ENCODE measurements at regions not wholly inside any gene's neighbourhood (a gene's known extent, or its start where the extent isn't known, plus 50 kb on each side); places are given as distances from the start of the nearest gene placed in this dataset.
"Not testable (repeated sequence)": the region's sequence is repeated elsewhere in the genome, so short reads cannot be mapped to it uniquely, and the experiment has no call there.

GRCh38 chr3:137324114-137324513 is 366.3 kb downstream of the IL20RB start:
- no peak for DNase-seq

- no peak for DNase-seq
These were observed 367.4 kb downstream of the IL20RB start for GRCh38 chr3:137325170-137325569.

DNA sequence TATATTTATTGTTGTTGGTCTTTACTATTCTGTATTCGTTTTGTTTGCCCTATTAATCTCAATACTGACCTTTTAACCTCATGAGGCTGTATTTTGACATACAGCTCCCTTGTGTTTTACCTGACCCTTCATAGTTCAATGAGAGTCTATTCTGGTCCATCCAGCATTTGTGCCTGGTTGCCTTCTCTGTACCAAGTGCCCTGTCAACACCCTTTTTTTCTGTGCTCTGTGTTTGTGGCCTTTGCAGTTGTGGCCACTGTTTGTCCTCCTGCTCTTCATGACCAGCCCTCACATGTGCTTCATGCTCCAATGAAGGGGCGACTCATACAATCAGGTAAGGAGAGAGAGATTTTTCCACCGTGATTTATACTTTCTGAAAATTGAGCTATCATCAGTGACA is 368.2 kb downstream of the IL20RB start:
- DNase-seq, result no peak

DNA sequence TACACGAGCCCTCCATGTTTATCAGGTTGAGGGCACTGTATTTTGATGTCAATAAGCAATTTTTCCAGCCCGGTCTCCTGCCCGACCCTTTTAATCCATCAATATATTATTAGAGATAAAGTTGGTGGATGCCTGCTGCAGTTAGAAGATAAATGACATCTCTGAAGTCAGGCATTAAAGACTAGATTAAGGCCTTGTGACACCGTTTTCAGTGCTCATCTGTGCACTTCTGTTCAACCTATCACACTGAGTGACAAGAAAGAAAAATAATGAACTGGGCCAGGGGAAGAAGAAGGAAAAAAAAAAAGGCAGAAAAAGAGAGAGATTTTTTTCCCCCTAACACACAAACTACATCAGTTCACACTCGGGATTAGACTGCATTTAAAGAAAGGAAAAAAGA is 371.8 kb downstream of the IL20RB start:
- no peak for DNase-seq

- no peak for DNase-seq
These were observed 372.5 kb downstream of the IL20RB start for GRCh38 chr3:137330246-137330645.

DNA sequence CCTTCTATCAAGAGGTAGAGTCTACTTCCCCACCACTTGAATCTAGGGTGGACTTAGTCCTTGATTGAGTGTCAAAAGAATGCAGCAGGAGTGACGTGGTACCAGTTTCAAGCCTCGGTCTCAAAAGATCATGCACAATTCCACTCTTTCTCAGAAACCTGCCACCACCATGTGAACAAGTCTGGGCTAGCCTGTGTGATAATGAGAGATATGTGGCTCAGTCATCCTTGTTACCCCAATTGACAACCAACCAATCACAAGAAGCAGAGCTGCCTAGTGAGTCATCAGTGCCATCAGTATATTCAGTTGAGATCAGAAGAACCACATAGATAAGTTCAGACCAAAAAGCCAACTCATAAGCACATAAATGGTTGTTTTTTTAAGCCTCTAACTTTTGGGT is 374.5 kb downstream of the IL20RB start:
- DNase-seq, result no peak

- no peak for DNase-seq
These were observed 377.7 kb downstream of the IL20RB start for GRCh38 chr3:137335478-137335877.

- DNase-seq, result not testable (repeated sequence)
These were observed 380.6 kb downstream of the IL20RB start for GRCh38 chr3:137338400-137338799.

DNA sequence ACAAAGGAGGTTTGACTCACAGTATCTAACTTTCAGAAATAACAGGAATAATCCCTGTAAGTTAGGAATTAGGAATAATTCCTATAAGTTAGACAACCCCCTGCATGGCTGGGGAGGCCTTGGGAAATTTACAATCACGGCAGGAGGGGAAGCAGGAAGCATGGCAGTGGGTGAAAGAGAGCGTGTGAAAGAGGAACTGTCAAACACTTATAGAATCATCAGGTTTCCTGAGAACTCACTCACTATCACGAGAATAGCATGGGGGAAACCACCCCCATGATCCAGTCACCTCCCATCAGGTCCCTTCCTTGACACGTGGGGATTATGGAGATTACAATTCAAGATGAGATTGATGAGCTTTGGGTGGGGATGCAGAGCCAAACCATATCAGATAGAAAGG is 385.5 kb downstream of the IL20RB start:
- DNase-seq, result no peak

DNA sequence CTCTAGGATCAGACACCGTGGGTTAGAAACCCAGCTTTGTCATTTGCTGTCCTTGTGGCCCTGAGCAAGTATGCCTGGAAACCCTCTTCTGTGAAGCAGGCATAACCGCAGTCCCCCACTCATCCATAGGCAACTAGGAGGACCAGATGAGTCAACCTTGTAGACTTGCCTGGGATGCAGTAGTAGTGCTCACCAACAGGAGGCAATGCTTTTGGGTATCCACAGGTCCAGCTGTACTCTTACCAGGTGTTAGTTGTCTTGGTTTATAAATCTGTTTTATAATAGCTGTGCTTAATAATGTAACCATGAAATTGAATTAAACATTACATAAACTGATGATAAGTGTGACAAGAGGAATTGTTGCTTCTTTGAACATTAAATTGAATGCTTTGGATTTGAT is 389.3 kb downstream of the IL20RB start:
- no peak for DNase-seq

GRCh38 chr3:137347817-137348368 is 390.1 kb downstream of the IL20RB start:
- no peak for DNase-seq

GRCh38 chr3:137348936-137349335 is 391.2 kb downstream of the IL20RB start:
- no peak for DNase-seq

DNA sequence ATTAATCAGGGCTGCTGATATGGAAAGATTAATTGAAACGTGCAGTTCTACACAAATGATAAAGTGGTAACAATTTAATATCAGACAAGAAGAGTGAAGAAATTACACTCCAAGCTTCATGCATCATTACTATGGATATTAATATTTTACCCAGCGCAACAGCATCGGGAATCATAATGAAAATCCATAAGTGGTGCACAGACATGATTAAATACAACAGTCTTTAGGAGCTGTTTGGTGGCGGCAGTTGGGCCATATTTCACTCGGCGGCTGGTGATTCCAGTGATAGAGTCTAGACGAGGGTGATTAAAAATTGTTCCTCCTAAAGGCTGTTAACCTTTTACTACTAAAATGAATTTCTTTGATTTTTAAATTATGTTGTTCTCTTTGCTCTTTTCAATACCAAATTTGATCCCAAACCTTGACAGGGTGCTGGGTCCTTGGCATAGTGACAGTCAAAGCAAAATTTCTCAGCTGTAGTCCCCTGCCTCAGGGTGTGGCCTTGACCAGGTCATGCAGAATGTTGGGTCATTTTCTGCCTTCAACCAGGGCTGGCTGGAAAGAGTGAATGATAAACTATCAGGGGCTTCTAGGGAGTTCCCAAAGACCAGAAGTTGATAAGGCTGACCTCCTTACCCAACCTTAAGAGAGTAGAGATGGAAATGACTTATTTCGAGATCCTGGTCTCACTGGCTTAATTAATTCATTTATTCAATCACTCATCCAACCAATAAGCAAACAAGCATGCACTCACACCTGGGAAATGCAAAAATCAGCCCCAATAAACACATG is 392.0 kb downstream of the IL20RB start:
- no peak for DNase-seq

DNA sequence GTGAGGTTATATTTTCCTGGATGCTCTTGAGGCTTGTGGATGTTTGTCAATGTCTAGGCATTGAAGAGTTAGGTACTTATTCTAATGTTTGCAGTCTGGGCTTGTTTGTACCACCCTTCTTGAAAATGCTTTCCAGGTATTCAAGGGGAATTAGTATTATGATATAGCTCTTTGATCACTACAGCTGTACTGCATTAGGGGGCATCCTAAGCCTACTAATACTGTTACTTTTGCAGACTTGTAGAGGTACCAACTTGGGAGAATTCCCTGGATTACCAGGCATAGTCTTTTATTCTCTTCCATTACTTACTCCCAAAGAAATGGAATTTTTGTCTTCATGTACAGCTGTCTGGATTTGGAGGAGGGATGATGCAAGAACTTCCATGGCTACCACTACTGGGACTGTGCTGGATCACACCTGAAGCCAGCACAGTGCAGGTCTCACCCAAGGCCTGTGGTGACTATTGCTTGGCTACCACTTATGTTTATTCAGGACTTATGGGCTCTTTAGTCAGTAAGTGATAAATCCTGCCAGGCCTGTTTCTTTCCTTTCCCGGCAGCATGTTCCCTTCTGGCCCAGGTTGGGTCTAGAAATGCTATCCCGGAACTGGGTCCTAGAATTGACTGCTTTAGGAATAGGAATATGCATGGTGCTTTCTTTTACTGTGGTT is 402.9 kb downstream of the IL20RB start:
- no peak for DNase-seq

DNA sequence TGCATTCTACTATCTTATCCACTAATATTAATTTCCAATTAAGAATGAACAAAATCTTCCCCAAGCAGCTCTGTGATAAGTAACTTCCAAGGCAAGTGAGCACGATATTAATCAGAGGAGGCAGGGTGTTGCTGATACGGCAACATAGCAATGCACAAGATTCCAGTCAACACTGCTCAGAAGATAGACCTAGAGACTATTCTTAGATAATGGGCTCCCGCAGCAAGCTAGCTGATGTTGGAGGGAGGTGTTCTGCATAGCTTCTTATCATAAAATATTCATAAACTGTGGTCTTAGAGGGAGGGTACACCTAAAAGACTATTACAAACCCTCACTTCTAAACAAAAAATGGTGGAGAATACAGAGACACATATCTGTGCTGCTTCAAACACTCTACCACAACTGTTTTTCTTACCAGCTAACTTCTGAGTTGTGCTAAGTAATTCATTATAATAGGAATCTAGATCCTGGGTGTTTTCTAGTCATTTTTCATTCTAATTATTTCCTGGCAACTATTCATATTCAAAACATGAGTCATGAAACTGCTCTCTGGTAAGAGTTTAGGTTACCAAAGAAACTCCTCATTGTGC is 382.0 kb upstream of the SOX14 start:
- DNase-seq, result no peak

DNA sequence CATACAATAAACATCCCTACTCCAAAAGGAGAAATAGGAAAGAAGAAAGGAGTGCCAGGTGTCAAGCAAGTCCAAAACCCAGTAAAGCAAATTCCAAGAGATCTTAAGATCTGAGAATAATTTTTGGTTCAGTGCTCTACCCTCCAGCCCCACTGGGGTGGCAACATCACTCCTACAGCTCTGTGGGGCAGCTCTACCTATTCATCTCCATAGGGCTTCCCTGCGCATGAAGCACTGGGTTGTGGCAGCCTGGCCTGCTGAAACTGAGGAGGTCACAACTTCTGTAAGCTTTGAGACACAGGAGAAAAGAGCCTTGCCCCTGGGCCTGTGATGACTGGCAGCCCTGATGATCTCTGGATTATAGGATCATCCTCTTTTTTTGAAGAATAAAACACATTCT is 378.2 kb upstream of the SOX14 start:
- no peak for DNase-seq

- DNase-seq, result no peak
These were observed 354.5 kb upstream of the SOX14 start for GRCh38 chr3:137409584-137409983.

GRCh38 chr3:137410028-137410427 is 354.1 kb upstream of the SOX14 start:
- no peak for DNase-seq

DNA sequence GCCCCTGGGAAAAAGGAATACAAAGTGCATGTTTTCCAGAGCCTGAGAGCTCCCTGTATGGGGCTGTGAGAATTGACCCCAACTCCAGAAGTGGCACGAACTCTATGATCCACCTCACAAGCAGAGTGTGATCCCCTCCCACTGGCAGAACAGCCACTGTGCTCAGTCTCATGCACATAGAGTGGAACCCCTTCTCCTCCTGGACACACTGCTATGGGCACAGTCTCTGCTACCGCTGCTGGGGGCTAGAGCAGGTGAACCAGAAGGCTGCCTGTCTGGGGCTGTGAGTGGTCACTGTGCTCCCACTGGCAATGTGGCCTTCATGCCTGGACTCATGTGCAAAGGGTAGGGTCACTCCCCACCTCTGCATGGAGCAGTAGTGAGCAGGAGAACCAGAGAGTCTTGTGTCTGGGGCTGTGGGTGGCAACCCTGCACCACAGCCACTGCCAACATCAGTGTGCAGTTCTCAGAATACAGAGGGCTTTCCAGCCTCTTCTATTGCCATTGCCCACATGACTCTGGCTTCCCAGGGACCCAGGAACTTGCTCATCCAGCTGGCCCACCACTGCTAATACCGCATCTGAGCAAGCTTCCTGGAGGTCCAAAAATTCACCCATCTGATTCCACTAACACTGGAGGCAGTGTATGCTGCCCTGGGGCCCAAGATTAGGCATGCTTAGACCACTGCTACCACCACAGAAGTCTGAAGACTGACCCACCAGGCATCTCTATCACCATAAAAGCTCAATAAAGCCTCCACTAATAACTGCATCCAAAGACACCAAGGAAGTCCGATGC is 343.7 kb upstream of the SOX14 start:
- DNase-seq, result no peak

GRCh38 chr3:137438561-137438960 is 325.6 kb upstream of the SOX14 start:
- DNase-seq, result no peak

- no peak for DNase-seq
These were observed 303.2 kb upstream of the SOX14 start for GRCh38 chr3:137460944-137461343.

- no peak for DNase-seq
These were observed 301.0 kb upstream of the SOX14 start for GRCh38 chr3:137463131-137463530.

GRCh38 chr3:137464341-137464740 is 299.8 kb upstream of the SOX14 start:
- DNase-seq, result no peak
